Calu3 (cell line): ENCODE measurements at regions not wholly inside any gene's neighbourhood (a gene's known extent, or its start where the extent isn't known, plus 50 kb on each side); places are given as distances from the start of the nearest gene placed in this dataset.

Experiments used
- BruUV-seq: library from RNA; stranded (reverse); fragments of 400-500 nt; replicated peaks from 2 replicates; lab custom pipeline; 2021; lab: Mats Ljungman, UMichigan
- CTCF ChIA-PET: fragments of 300-600 bp; sonication (Branson Sonifier 250); formaldehyde crosslinking; loops from one replicate; lab custom pipeline; 2022; ENCODE audit warnings: antibody characterized with exemption; lab: Charles Lee
- DNase-seq: peaks from one replicate; pipeline ENCODE4 v3.0.0; 2022
- H3K27ac Mint-ChIP-seq: one replicate; pipeline ENCODE4 v1.8.0; 2022; ENCODE audit warnings: mixed read lengths; ENCODE audit not compliant: unreplicated experiment
- H3K27me3 Mint-ChIP-seq: one replicate; pipeline ENCODE4 v1.8.0; 2022; ENCODE audit warnings: mixed read lengths; ENCODE audit not compliant: unreplicated experiment
- H3K36me3 Mint-ChIP-seq: one replicate; pipeline ENCODE4 v1.8.0; 2022; ENCODE audit warnings: mild to moderate bottlenecking, moderate library complexity, mixed read lengths; ENCODE audit not compliant: insufficient read depth, unreplicated experiment
- H3K4me1 Mint-ChIP-seq: one replicate; pipeline ENCODE4 v1.8.0; 2022; ENCODE audit warnings: mild to moderate bottlenecking, low read depth, mixed read lengths; ENCODE audit not compliant: unreplicated experiment
- H3K4me3 Mint-ChIP-seq: one replicate; pipeline ENCODE4 v1.8.0; 2022; ENCODE audit warnings: mild to moderate bottlenecking, low read depth, moderate library complexity, mixed read lengths; ENCODE audit not compliant: unreplicated experiment
- H3K9me3 Mint-ChIP-seq: one replicate; pipeline ENCODE4 v1.8.0; 2022; ENCODE audit warnings: low read depth, mixed read lengths; ENCODE audit not compliant: unreplicated experiment
- intact Hi-C: fragments of 100-400 bp; cut with micrococcal nuclease; formaldehyde crosslinking; loops from one replicate; pipeline ENCODE4 v1.10.0; 2022; ENCODE audit not compliant: unreplicated experiment
- TF ChIP-seq, protein P1 (sequence below): fragments of 200-600 bp; IDR thresholded peaks from one replicate; pipeline ENCODE4 v1.8.0; 2022; ENCODE audit warnings: antibody characterized with exemption; ENCODE audit not compliant: unreplicated experiment

DNA sequence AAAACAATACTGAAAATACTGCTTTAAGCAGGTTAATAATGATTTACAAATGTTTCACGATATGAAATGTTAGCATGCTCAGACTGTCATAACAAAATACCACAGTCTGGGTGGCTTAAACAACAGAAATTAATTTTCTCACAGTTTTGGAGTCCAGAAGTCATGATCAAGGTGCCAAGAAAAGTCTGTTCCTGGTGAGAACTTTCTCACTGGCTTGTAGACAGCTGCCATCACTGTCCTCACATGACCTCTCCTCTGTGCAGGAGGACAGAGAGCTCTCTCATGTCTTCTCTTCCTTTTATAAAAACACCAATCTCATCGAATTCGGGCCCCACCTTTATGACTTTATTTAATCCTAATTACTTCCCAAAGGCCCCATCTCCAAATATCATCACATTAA, 426.7 kb downstream of the KLHL13 start:
- peaks cover 8% of the 10 kb centered on the region for H3K9me3 Mint-ChIP-seq

GRCh38 chrX:117680286-117680685, 436.3 kb downstream of the KLHL13 start:
- Mint-ChIP-seq H3K4me3 (no peak overlapping the region), H3K27me3 (no peaks in the 10 kb centered on the region), H3K4me1 (no peaks in the 10 kb centered on the region), H3K9me3 (peaks cover 4% of the 10 kb centered on the region), H3K36me3 (no peaks in the 10 kb centered on the region), H3K27ac (no peak overlapping the region)
- DNase-seq, result no peak
- intact Hi-C loops, result no loop called here
- no TSS peak for BruUV-seq
- CTCF ChIA-PET, result no interaction called here
- TF ChIP-seq, protein P1, sequence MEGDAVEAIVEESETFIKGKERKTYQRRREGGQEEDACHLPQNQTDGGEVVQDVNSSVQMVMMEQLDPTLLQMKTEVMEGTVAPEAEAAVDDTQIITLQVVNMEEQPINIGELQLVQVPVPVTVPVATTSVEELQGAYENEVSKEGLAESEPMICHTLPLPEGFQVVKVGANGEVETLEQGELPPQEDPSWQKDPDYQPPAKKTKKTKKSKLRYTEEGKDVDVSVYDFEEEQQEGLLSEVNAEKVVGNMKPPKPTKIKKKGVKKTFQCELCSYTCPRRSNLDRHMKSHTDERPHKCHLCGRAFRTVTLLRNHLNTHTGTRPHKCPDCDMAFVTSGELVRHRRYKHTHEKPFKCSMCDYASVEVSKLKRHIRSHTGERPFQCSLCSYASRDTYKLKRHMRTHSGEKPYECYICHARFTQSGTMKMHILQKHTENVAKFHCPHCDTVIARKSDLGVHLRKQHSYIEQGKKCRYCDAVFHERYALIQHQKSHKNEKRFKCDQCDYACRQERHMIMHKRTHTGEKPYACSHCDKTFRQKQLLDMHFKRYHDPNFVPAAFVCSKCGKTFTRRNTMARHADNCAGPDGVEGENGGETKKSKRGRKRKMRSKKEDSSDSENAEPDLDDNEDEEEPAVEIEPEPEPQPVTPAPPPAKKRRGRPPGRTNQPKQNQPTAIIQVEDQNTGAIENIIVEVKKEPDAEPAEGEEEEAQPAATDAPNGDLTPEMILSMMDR, result no peak

More for the DNA sequence above, 426.7 kb downstream of the KLHL13 start:
- no TSS peak for BruUV-seq
- Mint-ChIP-seq H3K4me3 (no peak overlapping the region), H3K27me3 (no peaks in the 10 kb centered on the region), H3K27ac (no peak overlapping the region), H3K4me1 (no peaks in the 10 kb centered on the region), H3K36me3 (no peaks in the 10 kb centered on the region)
- TF ChIP-seq, protein P1, result no peak
- CTCF ChIA-PET, result no interaction called here
- DNase-seq, result no peak
- intact Hi-C loops, result no loop called here

GRCh38 chrX:117653396-117653795, 463.2 kb downstream of the KLHL13 start:
- no peaks in the 10 kb centered on the region for H3K27me3 Mint-ChIP-seq
- TF ChIP-seq, protein P1, result no peak
- no peak overlapping the region for H3K4me3 Mint-ChIP-seq
- peaks cover 16% of the 10 kb centered on the region for H3K9me3 Mint-ChIP-seq
- H3K4me1 Mint-ChIP-seq, result no peaks in the 10 kb centered on the region
- intact Hi-C loops, result no loop called here
- DNase-seq, result no peak
- CTCF ChIA-PET, result no interaction called here
- H3K36me3 Mint-ChIP-seq, result no peaks in the 10 kb centered on the region
- no TSS peak for BruUV-seq
- H3K27ac Mint-ChIP-seq, result no peak overlapping the region

- CTCF ChIA-PET, result no interaction called here
- H3K9me3 Mint-ChIP-seq, result peaks cover 24% of the 10 kb centered on the region
- H3K27me3 Mint-ChIP-seq, result no peaks in the 10 kb centered on the region
- intact Hi-C loops, result no loop called here
- no peak overlapping the region for H3K4me3 Mint-ChIP-seq
- BruUV-seq, result no TSS peak
- no peaks in the 10 kb centered on the region for H3K4me1 Mint-ChIP-seq
- DNase-seq, result no peak
- TF ChIP-seq, protein P1, result no peak
- H3K36me3 Mint-ChIP-seq, result no peaks in the 10 kb centered on the region
- H3K27ac Mint-ChIP-seq, result no peak overlapping the region
Observed at GRCh38 chrX:117645639-117646038, 471.0 kb downstream of the KLHL13 start.
